ENCODE measurements at regions not wholly inside any gene's neighbourhood (a gene's known extent, or its start where the extent isn't known, plus 50 kb on each side); places are given as distances from the start of the nearest gene placed in this dataset.

- TF ChIP-seq EZH2 (IDR thresholded peaks at IDR 0.05; ENCODE audit: borderline replicate concordance, insufficient read depth, low read depth, low read length, poor library complexity, severe bottlenecking), result no peak
- no peak for TF ChIP-seq CTCF (IDR thresholded peaks at IDR 0.05)
Measured at GRCh38 chr12:127613056-127613455, 653.9 kb upstream of the TMEM132C start.

Data from B cell (primary cell).